ENCODE measurements at regions not wholly inside any gene's neighbourhood (a gene's known extent, or its start where the extent isn't known, plus 50 kb on each side); places are given as distances from the start of the nearest gene placed in this dataset.

DNA sequence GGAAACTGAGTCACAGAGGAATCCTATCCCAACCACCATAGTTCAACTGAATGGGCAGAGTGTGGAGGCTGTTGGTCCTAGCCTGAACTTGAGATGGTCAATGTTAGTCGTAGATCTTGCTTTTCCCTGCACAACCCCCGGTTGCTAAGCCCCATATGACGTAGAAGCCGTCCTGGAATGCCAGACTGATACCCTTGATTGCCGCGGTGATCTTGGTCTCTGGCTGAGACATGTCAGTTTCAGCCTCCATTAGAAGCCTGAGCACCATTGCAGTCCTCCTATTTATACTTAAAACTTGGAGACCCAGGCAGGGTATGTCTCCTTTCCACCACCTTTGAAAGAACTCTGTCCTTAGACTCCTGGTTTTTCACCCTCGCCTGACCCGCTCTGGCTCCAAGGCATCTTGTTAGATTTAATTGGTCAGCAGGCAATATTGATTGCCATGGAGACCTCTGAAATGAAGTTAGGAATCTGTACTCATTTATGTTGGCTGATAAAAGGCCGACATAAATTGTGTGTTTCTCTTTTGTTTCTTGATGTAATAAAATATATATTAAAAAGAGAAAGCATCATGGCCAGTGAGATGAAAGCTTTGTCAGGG, 53.4 kb downstream of the RPLP1 start:
- DNase-seq: no peak

DNA sequence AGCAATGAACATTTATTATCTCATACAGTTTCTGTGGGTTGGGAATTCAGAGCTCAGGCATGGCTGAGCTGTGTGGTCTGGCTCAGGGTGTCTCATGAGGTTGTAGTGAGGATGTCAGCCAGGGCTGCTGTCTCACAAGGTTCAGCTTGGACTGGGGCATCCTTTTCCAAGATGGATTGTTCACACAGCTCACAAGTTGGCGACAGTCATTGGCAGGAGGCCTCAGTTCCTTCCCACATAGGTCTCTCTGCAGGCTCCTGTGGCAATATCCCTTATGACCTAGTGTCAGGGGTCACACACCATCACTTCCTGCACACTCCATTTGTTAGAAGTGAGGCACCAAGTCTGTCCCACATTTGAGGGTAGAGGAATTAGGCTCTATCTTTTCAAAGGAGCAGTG, 56.0 kb downstream of the RPLP1 start:
- DNase-seq: no peak

DNA sequence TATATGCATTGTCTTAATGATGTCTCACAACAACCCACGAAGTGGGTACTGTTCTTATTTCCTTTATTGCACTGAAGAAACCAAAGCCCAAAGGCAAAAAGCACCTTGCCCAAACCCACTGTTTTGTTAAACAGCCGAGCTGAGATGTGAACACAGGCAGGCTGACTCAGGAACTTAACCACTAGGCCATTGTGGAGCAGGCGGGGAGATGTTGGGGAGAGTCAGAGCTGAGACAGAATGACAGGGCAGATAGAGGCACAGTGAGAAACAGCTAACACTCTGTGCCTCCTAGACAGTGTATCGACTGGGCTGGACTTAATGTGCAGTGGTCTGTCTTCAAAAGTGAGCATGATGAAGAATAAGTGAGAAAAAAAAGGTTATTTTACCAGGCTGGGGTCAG, 56.5 kb downstream of the RPLP1 start:
- DNase-seq: peak; percentile 64

DNA sequence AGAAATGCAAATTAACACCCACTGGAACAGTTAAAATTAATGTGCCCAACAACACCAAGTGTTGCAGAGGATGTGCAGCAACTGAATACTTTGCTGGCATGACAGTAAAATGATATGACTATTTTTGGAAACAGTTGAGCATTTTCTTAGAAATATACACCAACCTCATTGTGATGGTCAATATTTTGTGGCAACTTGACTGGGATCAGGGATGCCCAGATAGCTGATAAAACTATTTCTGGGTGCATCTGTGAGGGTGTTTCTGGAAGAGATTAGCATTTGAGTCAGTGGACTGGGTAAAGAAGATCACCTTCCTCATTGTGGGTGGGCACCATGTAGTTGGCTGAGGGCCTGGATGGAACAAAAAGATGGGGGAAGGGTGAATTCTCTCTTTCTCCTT, 57.9 kb downstream of the RPLP1 start:
- DNase-seq: no peak

DNA sequence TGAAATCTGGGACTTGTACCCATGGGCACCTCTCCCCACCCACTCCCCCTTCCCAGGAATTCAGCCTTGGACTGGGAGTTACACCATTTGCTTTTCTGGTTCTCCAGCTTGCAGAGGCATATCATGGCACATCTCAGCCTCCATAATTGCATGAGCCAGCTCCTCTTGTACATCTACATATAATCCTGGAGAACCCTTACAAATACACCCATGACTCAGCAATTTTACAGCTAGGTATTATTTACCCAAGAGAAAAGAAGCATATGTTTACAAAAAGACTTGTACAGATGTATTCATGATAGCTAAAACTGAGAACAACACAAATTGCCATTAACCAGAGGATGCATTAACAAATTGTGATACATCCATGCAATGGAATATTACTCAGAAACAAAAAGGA, 58.4 kb downstream of the RPLP1 start:
- DNase-seq: no peak

DNA sequence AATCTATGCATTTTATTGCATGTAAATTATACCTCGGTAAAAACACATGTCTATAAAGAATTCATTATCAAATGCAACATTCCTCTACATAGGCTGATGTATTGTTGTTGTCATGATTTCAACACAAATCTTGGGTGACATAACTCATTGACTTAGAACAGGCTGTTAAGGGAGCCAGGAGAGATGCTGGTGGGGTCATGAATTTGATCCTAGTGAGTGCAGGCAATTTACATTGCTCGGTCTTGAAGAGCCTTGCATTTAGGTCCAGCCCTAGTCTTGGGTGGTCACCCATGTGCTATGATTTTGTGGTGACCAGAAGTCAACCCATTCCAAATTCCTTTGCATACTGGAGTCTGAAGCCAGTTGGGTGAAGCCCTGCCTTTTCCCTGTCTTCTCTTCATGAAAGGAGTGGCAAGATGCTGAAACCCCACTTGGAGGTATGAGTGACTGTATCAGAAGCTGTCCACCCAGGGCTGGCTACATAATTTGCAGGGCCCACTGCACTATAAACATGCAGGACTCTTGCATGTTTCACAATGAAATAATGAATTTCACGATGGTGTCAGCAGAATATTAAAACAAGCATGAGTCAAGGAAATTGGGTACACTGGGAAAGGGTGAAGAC, 59.2 kb downstream of the RPLP1 start:
- no peak for DNase-seq

- DNase-seq: no peak
Measured at GRCh38 chr15:69513450-69513960, 60.9 kb downstream of the RPLP1 start.

DNA sequence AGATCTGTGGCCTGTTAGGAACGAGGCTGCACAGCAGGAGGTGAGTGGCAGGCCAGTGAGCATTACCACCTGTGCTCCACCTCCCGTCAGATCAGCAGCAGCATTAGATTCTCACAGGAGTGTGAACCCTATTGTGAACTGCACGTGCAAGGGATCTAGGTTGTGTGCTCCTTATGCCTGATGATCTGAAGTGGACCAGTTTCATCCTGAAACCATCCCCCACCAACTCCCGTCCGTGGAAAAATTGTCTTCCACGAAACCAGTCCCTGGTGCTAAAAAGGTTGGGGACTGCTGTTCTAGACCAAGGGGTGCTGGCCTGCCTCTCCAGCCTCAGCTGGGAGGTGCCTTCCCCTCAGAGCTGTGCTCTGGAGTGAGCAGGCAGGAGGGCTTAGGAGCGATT, 61.4 kb downstream of the RPLP1 start:
- DNase-seq: no peak

DNA sequence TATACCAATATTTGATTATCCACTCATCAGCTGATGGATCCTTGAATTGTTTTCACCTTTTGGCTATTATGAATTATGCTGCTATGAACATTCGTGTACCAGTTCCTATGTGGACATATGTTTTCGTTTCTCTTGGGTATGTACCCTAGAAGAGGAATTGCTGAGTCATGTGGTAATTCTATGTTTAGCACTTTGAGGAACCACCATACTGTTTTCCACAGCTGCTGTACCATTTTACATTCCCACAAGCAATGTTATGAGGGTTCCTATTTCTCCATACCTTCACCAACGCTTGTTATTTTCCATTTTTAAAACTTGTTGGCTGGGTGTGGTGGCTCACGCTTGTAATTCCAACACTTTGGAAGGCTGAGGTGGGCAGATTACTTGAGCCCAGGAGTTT, 62.9 kb downstream of the RPLP1 start:
- no peak for DNase-seq

- DNase-seq: no peak
Measured at GRCh38 chr15:69515926-69516325, 63.3 kb downstream of the RPLP1 start.

DNA sequence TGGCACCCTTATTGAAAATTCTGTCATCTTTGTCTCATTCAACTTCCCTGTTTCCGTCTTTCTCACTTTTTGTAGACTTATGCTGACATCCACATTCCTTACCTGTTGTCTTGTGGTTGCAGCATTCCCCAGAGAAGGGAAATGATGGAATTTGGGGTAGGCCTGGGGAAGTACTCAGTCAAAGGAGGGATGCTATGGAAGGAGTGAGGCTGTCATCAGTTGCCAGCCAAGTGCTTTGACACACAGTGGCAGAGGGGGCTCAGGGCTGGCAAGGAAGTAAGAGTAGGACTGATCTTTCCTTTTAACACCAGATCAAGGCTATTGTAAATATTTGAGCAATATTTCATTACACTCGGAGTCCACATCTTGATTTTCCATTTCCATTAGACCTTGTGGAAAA, 64.4 kb downstream of the RPLP1 start:
- no peak for DNase-seq

DNA sequence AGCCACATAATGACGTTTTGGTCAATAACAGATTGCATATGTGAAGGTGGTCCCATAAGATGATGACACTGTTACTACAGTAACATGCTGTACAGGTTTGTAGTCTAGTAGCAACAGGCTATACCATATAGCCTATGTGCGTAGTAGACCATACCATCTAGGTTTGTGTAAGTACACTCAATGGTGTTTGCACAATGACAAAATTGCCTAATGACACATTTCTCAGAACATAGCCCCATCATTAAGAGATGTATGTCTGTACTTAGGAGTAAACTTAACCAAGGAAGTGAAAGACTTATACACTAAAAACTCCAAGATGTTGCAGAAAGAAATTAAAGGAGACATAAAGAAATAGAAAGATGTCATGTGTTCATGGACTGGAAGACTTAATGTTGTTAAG, 66.2 kb downstream of the RPLP1 start:
- no peak for DNase-seq

GRCh38 chr15:69520067-69520466, 67.4 kb downstream of the RPLP1 start:
- no peak for DNase-seq

- DNase-seq: peak; percentile 26
Measured at GRCh38 chr15:69522361-69522760, 69.7 kb downstream of the RPLP1 start.

- peak; percentile 49 for DNase-seq
Measured at GRCh38 chr15:69523010-69524001, 70.7 kb downstream of the RPLP1 start.

DNA sequence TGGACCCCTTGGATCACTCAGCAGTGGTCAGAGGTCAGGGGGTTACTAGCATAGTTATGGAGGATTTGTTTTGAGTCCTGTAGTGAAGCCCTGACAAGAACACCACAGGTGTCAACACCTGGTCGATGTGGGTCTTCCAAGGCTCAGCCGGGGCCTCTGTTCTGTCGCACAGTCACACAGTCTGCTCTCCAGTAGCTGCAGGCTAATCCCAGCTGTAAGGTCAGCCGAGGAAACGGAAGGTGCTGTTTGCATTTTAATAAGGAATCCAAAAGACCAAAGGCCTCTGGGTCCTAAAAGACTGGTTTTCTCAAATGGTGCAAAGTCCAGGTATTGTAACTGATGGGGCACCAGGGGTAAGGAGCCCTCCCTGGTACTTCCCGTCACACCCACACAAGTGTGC, 71.7 kb downstream of the RPLP1 start:
- no peak for DNase-seq

DNA sequence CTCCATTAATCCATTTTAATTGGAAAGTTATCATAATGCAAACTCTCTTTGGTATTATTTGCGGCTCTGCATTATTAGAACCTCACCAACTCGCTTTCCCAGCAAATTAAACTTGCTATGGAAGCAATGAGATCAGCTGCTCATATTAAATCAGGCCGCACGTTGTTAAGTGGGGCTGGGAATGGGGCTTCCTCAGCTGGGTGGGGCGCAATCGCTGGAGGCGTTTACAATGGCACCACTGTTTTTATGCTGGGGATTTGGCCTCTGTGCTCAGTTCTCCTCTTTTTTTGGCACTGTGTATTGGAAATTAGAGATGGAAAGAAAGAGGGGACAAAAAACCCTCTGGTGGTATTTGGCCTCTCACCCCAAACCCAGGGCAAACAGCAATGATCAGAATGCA, 72.2 kb downstream of the RPLP1 start:
- no peak for DNase-seq

GRCh38 chr15:69525543-69525942, 72.9 kb downstream of the RPLP1 start:
- no peak for DNase-seq

DNA sequence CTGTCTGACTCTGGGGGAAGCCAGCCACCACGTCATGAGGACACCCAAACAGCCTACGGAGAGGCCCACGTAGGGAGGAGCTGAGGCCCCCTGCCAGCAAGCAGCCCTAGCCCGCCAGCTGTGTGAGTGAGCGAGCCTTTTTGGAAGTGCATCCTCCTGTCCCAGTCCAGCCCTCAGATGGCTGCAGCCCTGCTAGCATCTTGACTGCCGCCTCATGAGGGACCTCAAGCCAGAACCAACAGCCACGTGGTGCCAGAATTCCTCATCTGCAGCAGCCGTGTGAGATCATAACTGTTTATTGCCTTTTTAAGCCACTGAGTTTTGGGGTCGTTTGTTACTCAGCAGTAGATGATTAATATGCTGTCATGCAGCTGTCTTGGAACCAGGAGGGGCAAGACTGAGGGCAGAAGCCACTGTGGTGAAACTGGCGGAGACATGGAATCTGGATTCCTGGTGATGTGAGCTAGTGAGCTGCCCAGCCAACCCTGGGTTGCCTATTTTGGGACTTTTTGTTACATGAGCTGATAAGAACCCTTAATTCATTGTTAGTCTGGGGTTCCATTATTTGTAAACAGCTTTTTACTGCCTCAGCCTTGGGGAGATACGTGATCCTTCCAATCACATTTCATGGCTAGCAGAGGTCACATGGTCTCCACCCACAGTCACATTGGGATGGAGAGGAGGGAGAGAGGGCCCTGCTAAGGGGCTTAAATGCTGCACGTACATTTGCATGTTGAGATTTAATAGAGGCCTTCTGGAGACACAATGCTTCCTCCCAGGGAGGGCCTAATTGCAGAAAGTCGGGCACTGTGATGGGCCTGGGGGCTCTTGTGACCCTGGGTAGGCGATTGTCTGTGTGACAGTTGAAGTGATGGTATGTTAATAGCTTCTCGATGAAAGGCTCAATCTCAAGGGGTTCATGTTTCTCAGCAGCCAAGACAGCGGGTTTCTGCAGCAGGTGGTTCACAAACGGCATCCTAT, 73.8 kb downstream of the RPLP1 start:
- no peak for DNase-seq

DNA sequence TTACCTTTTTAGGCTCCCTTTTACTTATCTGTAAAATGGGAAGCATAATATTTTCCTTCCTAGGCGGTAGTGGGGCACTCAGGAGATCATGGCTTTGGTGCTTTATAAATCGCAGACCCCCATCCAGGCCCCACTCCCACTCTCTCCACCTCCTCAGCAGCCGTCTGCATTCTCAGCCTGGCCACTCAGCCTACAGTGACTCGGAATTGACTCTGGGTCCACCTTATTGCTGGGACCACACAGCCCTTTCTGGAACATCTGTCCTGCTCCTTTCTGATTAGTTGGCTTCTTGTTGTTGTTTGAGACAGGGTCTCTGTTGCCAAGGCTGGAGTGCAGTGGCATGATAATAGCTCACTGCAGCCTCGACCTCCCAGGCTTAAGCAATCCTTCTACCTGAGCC, 76.5 kb downstream of the RPLP1 start:
- DNase-seq: no peak

DNA sequence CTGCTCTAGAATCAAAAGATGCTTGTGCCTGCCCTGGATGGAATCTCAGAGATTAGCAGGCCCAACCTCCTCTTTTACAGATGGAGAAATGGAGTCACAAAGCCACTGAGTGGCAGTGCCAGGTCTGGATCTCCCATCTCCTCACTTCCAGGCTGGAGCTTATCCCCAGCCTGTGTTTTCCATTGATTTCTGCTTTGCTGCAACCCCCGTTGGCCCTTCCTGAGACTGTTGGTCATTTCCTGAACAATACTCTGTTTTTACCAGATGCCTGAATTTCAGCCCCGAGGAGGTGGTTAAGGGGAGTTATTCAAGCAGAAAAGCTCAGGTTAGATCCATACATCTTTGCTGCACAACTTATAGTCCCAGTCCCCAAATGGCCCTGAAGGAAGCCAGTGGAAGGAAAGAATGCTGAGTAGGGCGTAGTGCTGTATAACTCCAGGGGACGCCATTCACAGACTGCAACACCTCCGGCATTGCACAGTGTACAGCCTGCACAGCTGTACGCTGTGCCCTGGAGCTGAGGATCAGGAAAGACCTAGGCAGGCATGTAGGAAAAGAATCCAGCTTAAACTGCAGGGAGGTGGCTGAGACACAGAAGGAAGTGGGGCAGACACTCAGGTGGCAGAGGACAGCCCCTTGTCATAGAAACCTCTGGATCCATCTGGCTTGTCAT, 77.5 kb downstream of the RPLP1 start:
- DNase-seq: no peak
